DMS79 (cell line): ENCODE measurements at regions not wholly inside any gene's neighbourhood (a gene's known extent, or its start where the extent isn't known, plus 50 kb on each side); places are given as distances from the start of the nearest gene placed in this dataset.
"Not testable (repeated sequence)": the region's sequence is repeated elsewhere in the genome, so short reads cannot be mapped to it uniquely, and the experiment has no call there.

Experiments used
- DNase-seq: peaks from one replicate; lab custom pipeline; 2025; lab: John Stamatoyannopoulos, UW

DNA sequence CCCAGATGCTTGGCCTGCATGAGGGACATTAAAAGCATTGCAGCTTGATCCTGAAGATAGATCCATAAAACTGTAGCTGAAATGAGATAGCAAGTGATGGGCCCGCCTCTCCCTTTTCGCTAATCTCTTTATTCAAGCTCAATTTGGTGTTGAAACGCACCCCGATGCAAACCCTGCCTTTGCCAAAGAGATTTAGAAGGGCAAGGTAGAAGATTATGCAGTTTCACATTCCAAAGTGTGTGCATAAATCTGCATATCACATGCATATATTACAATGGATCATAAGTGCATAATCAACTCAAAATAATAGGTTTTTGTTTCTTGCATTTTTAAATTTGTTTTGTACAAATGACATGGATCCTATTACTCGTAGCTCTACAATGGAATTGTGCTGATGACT is 80.1 kb upstream of the SHANK2 start:
- DNase-seq: no peak

DNA sequence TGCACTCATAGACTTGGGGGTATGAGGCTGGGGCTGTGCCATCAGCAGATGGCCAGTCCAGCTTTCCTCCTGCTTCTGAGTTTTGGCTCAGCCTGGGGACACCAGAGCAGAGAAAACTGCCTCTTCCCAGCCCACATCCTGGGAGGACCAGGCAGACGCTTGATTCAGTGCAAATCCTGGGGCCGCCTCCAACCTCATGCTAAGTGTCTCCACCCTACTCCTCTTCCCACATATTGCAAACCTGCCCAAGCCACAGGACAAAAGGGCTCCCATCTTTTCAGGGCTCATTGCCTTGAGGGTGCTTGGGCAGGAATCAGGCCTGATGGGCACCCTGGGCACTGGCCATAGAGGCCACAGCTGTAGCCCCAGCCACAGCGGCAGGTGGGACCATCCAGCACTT is 79.7 kb upstream of the SHANK2 start:
- DNase-seq: no peak

DNA sequence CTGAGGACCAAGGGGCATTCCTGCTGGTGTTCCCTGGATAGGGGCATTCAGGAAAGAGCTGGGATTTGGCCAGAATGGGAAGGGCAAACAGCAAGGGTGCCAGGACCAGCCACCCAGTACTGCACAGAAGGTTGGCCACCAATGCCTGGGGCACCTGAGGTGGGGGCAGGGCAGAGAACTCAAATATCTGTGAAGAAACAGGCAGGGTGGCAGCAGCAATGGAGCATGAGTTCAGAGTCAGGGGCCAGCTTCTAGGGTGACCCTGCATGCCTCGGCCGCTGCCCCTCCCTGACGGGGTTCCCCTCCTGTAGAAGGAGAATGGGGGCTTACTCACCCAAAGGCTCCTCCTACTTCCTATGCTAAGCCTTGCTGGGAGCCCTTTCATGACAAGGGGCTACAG is 79.3 kb upstream of the SHANK2 start:
- DNase-seq: no peak

DNA sequence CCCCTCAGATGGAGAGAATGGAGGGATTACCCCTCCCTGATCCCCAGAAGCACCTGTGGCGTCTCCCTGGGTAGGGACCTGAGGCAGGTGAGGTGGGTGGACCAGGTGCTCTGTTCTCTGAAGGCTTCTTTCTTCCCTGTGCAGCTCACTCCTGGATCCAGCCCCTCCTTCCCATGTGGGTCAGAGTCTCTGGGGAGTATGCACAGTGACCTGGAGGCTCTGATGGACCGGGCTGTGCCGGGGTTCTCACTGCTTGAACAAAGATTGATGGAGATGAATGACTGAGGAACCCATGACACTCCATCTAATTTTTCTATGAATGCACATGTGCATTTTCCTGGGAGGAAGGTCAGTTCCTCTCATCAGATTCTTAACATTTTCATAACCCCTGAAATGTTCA is 78.6 kb upstream of the SHANK2 start:
- DNase-seq: no peak

DNA sequence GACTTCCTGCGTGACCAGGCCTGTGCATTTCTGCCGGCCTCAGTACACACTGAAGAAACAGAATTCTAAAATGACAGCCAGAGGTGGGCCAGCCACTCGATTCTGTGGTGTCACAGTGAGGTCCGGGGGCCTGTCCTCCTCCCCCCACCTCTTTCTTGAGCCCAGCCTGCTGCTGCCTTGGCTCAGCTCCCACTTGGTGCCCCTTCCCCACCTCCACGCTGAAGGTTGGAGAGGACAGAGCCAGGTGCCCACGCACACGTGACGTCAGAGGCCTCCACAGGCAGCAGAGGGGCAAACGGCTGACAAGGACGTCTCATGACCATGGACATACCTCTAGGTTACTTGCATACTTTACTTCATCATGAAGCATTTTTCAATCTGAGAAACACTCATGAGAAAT is 78.0 kb upstream of the SHANK2 start:
- no peak for DNase-seq

DNA sequence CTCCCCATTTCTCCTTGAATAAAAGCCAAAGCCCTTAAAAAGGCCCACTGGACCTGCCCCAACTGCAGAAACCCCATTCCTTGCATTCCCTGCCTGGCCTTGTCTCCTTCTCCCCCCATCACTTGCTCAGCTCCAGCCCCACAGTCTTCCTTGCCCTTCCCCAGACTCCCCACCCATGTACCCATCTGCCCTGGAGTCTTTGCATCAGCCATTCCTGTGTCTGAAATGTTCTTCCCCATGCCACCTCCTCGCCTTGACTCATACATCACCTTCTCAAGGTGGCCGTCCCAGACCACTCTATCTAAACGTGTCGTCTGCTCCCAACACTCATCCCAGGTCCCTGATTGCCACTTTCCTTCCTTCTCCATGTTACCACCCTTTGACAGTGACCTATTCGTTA is 77.4 kb upstream of the SHANK2 start:
- DNase-seq: no peak

DNA sequence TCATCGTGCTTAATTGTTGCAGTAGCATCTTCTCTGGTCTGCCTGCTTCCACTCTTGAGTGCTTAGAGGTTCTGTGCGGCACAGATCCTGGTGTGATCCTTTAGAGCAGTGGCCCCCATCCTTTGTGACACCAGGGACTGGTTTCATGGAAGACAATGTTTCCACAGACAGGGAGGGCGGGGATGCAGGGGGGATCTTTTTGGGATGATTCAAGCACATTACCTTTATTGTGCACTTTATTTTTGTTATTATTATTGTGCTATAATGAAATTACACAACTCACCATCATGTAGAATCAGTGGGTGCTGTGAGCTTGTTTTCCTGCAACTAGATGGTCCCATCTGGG is 76.8 kb upstream of the SHANK2 start:
- DNase-seq: no peak

DNA sequence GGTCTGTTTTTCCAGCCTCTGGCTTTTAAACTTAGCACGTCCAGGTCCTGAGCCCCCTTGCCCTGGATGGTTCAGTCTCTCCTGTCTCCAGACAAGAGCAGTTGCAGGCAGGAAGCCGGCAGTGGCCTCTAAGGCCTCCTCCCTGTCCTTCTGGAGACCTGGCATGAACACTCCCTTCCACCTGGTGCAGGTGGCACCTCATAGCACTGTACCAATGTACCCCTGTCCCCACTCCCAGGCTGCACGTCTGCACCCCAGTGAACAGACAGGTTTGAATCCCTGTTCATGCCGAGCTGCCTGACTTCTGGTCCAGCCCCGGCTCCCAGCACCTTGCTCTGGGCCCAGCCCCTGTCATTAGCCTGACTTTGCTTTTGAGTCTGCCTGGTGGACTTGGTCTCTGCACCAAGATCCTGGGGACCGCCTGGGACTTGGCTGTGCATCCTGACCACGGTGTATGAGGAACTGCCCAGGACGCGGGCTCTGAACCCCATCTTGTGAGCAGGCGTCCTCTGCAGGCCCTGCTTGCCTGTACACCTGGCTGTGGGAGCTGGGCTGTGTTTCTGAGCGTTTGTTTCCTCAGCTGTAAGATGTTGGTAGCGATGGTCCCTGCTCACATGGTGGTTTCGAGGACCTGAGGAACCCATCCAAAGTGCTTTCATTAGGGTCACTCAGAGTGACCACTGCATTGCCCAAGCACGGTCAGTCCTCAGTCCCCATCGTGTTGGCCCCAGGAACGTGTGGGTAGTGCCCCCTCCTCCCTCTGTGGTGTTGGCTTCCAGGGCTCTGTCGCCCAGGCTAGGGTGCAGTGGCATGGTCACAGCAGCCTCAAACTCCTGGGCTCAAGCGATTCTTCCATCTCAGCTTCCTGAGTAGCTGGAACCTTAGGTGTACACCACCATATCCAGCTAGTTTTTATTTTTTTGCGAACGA is 75.0 kb upstream of the SHANK2 start:
- no peak for DNase-seq

DNA sequence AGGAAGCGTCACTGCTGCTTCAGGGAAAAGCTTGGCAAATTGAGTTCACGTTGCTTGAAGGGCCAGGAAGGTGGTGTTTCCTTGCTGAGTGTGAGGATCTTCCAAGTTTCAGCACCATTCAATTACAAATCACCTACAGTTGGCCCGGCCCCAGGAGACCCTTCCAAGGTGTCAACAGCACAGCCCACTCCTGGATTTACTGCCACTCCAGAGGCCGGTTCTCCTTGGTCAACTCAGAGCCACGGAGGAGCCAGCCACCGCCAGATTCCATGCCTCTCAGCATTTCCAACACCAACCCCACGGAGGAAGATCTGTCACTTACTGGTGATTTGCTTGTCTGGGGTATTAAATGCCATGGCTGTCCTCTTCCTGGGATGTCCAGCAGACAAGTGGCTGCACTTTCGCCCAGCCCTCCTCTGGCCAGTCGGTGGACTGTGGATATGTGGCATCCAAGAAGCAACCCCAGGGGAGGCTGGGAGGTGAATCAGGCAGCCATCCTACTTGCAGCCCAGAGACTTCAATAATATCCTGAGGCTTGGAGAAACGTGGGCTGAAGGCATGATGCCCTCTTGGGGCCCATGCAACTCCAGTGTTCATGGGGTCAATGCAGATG is 74.1 kb upstream of the SHANK2 start:
- DNase-seq: no peak

DNA sequence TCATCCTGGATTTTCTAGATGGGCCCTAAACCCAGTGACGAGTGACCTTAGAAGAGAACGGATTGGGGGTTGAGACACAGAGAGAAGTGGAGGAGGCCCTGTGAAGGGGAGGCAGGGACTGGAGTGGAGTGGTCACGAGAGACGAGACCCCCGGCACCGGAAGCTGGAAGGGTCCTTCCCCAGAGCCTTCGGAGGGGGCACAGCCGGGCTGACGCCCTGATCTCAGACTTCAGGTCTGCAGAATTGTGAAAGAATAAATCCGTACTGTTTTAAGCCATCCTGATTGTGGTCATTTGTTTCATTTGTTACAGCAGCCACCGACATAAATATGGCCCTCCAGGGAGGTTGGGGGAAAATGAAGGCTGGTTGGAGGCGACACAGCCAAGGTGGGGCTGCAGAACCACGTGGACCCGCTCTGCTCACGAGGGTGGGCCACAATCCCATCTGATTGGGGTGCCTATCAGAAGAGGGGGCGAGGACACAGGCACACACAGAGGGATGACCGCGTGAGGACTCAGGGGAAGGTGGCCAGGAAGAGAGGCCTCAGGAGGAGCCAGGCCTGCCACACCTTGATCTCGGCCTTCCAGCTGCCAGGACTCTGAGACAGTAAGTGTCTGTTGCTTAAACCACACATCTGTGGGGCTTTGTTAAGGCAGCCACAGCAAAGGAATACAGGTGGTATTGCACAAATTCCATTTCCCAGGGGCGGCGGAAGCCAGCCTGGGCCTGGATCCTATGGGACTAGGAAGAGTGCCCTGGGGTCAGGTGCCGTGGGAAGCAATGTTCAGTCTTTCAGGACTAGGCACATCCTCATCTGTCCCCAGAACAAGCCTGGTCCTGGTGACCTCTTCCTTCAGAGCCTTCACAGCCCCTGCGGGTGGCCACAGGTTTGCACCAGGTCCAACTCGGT is 73.3 kb upstream of the SHANK2 start:
- no peak for DNase-seq

DNA sequence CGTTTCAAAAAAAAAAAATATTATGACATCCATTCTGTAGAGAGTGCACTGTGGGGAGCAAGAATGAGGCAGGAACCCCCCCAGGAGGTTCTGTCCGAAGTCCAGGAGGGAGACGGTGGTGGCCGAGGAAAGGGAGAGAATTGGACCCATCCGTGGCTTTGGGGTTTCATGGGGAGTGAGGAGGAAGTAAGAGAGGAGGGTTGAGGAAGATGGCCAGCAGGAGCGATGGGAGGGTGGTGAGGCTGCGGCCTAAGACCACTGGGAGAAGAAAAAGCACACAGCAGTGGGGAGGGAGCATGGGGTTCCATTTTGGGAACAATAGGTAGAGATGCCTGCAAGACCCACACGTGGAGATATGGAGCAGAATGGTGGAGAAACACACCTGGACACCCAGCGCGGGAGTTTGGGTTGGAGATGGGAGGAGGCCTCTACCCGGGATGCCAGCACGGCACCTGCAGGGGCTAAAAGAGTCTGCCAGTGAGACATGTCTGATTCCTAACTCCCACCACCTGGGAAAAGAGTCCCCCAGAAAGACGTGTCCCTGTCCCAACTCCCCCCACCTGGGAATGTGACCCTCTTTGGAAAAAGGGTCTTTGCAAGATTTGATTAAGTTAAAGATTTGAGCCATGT is 72.5 kb upstream of the SHANK2 start:
- DNase-seq: no peak

DNA sequence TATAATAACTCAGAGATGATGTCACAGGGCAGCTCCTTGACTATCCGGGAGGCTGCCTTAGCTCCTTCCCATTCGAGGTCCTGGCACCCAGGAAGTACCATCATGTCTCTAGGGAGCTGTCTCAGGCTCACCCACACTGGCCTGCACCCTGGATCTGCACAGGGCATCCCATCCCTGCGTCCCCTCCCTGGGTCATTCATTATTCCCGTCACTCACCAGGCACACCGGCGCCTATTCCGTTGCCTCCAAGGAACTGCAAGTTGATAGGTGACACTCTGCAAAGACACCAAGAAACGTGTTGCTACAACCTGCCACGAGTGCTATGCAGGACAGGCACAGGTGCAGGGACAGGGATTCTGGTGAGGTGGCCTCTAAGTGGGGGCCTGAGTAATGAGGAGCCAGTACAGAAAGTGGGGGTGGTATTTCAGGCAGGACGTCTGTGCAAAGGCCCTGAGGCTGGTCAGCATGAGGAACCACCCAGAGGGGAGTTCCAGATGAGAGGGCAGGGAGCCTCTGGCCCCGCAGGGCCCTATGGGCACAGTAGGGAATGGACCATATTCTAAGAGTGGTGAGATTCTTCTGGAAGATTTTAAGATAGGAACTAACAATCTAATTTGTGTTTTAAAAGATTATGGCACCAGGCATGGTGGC is 71.6 kb upstream of the SHANK2 start:
- DNase-seq: no peak

DNA sequence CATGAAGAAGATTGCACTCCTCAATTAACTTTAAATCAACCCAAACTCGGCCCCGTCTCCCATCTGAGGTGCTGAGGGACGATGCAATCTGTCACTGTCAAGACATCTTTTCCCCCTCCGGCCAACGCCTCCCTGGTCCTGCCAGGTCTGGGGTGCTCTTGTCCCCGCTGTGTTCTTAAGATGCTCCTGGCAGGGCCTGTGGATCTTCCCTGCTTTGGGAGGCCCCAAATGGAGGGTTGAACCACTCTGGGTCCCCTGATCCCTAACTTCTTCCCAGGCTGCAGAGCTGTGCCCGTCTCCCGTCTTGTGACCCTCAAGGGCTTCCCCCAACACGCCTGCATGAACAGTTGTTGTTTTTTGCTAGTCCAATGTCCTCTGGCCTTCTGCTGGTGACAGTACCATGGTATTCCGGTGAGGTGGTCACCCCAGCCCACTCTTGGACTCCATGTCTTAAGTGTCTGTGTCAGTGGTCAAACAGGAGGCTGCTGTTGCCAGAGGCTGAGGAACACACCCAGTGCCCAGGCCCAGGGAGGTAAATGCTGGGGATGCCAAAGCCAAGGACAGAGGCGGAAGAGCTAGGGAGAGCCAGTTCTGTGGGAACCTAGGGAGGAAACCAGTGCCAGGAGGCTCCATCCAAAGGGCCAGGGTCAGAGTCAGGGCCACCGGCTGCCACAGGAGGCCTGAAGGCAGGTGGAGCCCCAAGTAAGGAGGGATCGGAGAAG is 70.6 kb upstream of the SHANK2 start:
- DNase-seq: no peak

DNA sequence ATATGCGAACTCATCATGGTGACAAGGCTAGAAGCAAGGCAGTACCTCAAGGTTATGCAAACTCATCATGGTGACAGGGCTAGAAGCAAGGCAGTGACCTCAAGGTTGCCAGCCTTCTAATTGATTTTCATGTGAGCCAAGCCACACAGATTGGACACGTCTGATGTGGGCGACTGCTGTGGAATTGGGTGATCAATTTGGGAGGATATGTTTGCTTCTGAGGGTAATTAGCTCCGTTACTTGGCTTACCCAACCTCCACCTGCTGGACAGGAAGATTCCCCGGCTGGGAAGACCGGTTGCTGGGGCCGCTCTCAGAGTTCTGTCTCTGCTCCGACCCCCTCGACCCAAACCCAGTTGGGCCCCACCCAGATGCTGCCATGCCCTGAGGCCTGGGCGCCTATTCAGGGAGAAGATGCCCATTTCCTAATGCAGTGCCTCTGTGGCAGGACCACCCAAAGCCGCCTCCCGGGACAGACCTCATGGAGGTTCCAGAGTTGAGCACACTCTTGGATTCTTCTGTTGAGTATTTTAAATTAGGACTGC is 69.9 kb upstream of the SHANK2 start:
- no peak for DNase-seq

DNA sequence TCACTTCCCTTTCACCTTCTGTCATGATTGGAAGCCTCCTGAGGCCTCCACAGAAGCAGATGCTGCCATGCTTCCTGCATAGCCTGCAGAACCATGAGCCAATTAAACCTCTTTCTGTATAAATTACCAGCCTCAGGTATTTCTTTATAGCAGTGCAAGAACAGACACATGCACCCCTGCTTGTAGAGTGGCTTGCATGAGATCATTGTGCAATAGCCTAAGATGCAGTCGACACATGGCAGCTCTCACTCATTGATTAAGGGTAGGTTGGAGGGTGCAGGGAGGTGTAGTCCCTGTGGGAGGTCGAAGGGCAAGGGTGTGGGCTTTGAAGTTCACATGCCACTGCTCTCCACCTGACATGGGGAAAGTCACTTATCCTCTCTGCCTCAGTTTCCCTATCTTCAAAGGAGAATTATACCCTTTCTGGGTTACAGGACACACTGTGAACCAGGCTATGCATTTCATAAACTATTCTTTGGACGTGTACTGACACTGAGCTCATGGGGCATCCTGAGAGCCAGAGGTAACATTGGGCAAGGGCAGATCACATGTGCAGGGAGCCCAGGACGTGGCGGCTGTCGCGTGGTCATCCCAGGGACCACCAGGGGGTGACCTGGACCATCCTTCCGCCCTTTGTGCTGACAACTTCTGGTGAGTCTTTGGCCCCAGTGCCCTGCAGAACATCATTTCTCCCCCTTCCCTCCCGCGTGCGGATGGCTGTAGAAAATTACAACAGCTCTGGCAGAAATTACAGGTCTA is 69.2 kb upstream of the SHANK2 start:
- DNase-seq: no peak

DNA sequence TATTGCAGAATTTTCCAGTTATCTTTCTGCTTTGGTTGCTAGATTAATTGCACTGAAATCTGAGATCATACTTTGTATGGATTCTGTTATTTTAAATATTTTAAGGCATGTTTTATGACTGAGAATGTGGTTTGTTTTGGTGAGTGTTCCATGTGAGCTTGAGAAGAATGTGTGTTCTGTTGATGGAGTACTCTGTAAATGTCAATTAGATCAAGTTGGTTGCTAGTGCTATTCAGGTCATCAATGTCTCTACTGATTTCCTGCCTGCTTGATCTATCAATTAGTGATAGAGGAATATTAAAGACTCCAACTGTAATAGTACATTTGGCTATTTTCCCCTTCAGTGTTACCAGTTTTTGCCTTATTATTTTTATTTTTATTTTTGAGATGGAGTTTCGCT is 64.3 kb upstream of the SHANK2 start:
- no peak for DNase-seq

DNA sequence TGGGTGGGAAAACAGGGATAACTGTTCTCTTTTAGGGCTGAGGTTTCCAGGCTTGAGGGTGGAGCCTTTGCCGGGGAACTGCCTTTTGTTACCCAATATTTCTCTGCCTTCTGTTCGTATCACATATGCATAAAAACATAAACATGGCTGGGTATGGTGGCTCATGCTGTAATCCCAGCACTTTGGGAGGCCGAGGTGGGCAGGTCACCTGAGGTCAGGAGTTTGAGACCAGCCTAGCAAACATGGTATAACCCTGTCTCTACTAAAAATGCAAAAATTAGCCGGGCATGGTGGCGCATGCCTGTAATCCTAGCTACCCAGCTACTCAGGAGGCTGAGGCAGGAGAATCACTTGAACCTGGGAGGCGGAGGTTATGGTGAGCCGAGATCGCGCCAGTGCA is 60.2 kb upstream of the SHANK2 start:
- DNase-seq: not testable (repeated sequence)

DNA sequence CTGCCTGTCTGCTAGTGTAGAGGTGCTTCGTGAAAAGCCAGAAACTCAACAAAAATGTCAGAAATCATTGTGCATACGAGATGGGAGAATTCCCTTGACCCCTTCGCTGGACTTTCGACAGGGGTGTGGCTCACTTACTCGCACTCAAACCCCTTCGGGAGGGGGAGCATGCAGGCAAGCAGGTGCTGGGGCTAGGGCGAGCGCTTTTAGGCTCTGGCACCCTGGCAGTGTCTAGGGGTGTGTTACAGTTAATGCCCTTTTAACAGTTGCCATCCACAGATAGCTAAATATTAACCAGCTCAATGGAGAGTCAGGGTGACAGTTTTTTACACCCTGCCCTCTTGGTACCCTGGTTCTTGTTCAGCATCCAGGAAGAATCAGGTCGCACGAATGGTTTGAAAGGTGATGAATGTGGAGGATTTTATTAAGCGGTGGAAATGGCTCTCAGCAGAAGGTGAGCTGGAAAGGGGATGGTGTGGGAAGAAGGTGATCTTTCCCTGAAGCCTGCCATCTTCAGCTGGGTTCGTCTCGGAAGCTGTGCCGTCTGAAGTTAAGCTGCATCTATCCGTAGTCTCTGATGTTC is 59.6 kb upstream of the SHANK2 start:
- DNase-seq: no peak

DNA sequence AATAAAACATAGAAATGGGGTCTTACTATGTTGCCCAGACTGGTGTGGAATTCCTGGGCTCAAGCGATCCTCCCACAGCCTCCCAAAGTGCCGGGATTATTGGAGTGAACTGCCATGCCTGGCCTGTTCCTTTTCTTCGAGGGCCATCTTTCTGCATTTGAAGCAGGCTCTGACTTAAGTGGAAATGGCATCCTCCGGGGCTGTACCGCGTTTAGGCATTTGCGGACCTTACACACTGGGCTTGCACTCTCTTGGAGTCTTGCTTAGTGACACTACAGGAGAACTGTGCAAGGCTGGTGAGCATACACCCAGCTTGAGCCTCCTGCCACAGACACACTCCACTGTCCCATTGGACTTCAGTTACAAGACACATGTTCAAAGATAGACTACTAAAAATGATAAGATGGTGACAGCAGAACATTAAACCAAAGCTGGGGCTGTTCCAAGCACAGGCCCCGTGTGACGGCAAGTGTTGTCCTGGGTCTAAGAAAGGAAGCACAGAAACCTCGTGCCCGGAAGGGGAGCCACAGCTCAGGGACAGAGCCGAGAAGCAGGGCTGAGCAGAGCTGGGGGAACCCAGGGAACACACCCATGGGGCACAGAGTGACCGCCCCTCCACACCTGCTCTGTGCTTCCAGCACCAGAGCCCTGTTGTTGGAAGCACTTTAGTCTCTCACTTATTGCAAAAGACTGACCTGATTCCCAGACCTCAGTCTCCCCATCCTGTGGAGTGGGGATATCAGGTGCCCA is 59.0 kb upstream of the SHANK2 start:
- DNase-seq: no peak
